ENCODE measurements at regions not wholly inside any gene's neighbourhood (a gene's known extent, or its start where the extent isn't known, plus 50 kb on each side); places are given as distances from the start of the nearest gene placed in this dataset.

DNA sequence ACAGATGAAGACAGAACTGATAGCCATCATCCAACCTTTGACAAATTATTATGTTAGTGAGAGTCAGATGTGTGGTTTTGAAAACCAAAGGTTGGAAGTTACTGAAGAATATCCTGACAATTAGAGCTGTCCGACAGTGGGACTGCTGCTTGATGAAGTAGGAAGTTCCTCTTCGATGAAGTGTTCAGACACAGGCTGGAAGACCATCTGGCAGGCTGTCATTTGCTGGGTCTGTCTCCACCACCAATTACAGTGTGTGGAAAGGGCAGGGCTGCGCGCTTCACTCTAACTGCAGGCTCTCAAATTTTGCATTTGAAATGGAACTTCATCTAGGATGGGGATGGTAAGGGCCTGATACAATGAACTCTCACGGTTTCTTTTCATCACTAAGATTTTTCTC, 313.8 kb downstream of the PIK3C3 start:
- no peak overlapping the region for H3K27ac ChIP-seq (ENCODE audit: low read depth, low read length)
- no peak overlapping the region for H3K9ac ChIP-seq (ENCODE audit: low read depth, low read length)
- H3K9me3 ChIP-seq (ENCODE audit: control insufficient read depth, insufficient read depth, low read length), result no peaks in the 10 kb centered on the region
- H3K36me3 ChIP-seq (ENCODE audit: control insufficient read depth, insufficient read depth, low read length), result no peaks in the 10 kb centered on the region
- H3K4me3 ChIP-seq (ENCODE audit: low read depth, low read length), result no peak overlapping the region
- H3K27me3 ChIP-seq (ENCODE audit: control insufficient read depth, insufficient read depth, low read length), result no peaks in the 10 kb centered on the region
- 0 out of 2 replicates have a peak, but pooled peaks cover 5% of the 10 kb centered on the region for H3K4me1 ChIP-seq (ENCODE audit: control insufficient read depth, insufficient read depth, low read length)

DNA sequence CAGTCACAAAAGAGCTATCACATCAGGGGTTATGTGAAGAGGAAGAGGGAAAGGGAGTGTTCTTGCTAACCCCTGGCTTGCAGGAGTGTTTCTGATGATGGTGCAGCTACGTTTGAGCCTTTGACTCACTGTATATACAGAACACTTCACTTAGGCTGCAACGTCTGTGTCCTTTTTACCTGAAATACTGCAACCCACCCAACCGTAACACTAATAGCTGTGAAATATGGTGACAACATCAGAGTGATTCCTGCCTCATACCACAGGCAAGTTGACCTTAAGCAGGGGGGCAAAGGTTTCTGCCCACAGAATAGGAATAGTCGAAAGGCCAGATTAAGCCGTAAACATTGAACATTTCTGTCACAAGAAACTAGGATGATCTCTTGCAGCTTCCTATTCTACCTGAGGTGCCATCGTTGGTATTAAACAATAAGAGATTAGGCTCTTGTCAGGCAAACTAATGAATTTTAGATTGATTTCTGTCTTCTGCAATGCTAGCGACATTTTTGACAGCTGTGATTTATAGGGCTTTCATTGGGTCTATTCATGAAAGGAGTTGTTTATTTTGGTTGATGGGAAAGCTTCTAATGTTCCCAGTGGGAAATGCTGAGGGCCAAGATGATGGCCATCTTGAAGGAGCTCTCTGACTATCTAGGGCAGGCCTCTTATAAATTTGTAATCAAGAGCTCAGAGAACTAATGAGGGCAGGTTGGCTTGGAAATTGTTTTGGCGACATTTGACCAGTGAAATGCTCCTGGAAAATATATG, 316.8 kb downstream of the PIK3C3 start:
- Histone ChIP-seq H3K27ac (ENCODE audit: low read depth, low read length) (no peak overlapping the region), H3K9me3 (ENCODE audit: control insufficient read depth, insufficient read depth, low read length) (no peaks in the 10 kb centered on the region), H3K36me3 (ENCODE audit: control insufficient read depth, insufficient read depth, low read length) (no peaks in the 10 kb centered on the region), H3K4me3 (ENCODE audit: low read depth, low read length) (no peak overlapping the region), H3K4me1 (ENCODE audit: control insufficient read depth, insufficient read depth, low read length) (peaks cover 18% of the 10 kb centered on the region), H3K9ac (ENCODE audit: low read depth, low read length) (no peak overlapping the region), H3K27me3 (ENCODE audit: control insufficient read depth, insufficient read depth, low read length) (no peaks in the 10 kb centered on the region)

DNA sequence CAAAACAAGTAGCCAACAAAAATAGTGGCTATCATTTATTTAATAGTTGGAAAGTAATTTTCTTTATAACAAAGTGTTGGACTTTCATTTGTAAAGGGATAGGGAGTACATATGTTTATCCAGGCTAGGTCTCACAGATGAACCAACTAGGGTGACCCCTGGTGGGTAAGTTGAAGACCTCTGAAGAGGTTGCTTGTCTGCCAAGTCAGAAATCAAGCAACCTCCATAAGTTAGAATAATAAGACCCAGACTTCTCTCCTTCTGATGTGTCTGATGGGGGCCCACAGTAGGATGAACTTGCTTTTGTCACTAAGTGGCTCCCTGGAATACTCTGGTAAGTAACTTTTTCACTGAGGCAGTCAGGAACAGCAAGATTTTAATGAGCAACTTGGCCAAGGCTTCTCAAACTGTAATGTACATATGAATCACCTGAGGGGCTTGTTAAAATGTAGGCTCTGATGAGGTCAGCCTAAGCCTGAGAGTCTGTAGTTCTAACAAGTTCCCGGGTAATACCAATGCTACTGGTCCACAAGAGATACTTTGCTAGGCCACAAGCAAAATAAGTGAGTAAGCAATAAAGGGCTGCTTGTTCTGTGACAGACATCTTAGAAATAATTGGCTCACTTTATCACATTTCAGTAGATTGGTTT, 319.6 kb downstream of the PIK3C3 start:
- Histone ChIP-seq H3K27ac (ENCODE audit: low read depth, low read length) (peak overlapping the region; percentile 46), H3K9ac (ENCODE audit: low read depth, low read length) (no peak overlapping the region), H3K4me1 (ENCODE audit: control insufficient read depth, insufficient read depth, low read length) (peaks cover 13% of the 10 kb centered on the region), H3K4me3 (ENCODE audit: low read depth, low read length) (no peak overlapping the region), H3K27me3 (ENCODE audit: control insufficient read depth, insufficient read depth, low read length) (no peaks in the 10 kb centered on the region), H3K36me3 (ENCODE audit: control insufficient read depth, insufficient read depth, low read length) (no peaks in the 10 kb centered on the region), H3K9me3 (ENCODE audit: control insufficient read depth, insufficient read depth, low read length) (no peaks in the 10 kb centered on the region)

DNA sequence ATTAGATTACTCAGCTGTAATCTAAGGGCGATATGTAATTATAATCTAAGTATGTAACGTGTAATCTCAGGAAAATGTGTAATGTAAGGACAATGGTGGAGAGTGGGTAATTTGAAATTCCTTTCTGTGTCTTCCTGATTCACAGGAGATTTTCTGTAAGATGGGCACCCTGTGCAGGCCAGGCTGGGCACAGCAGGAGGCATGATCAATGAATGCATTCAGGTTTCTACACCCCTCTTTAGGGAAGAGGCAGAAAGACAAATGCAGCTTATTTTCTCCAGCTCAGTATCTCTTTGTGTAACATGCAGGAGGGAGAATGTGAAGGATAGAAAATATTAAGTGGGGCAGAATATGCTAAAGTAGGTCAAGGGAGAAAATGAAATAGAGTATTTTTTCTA, 320.1 kb downstream of the PIK3C3 start:
- no peaks in the 10 kb centered on the region for H3K9me3 ChIP-seq (ENCODE audit: control insufficient read depth, insufficient read depth, low read length)

DNA sequence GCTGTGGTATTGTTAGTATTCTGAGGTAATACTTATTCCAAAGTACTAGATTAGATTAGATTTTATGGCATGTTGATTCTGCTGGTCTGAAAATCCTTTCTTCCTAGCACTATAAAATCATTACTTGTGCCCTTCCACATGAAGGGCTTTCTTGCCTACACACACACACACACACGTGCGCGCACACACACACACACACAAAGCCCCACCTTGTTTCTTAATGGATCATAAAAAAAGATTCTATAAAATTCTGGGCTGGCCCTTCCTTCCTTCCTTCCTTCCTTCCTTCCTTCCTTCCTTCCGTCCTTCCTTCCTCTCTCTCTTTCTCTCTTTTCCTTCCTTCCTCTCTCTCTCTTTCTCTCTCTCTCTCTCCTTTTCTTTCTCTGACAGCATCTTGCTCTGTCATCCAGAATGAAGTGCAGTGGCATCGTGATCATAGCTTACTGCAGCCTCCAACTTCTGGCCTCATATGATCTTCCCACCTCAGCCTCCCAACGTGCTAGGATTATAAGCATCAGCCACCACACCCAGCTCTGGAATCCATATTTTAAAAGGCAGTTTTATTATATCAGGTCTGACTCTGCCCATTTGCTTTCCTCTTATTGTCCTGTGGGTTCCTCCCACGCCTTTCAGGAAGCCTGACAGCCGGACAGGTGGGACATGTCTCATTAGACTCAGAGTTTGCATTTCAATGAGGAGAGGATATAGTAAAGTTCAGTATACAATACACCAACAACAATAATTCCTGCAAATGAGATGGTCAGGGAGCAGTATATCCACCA, 321.1 kb downstream of the PIK3C3 start:
- no peak overlapping the region for H3K9ac ChIP-seq (ENCODE audit: low read depth, low read length)
- peaks cover 13% of the 10 kb centered on the region for H3K4me1 ChIP-seq (ENCODE audit: control insufficient read depth, insufficient read depth, low read length)
- no peaks in the 10 kb centered on the region for H3K9me3 ChIP-seq (ENCODE audit: control insufficient read depth, insufficient read depth, low read length)
- H3K4me3 ChIP-seq (ENCODE audit: low read depth, low read length), result no peak overlapping the region
- no peaks in the 10 kb centered on the region for H3K36me3 ChIP-seq (ENCODE audit: control insufficient read depth, insufficient read depth, low read length)
- no peak overlapping the region for H3K27ac ChIP-seq (ENCODE audit: low read depth, low read length)
- H3K27me3 ChIP-seq (ENCODE audit: control insufficient read depth, insufficient read depth, low read length), result no peaks in the 10 kb centered on the region

More for the DNA sequence above, 320.1 kb downstream of the PIK3C3 start:
- no peaks in the 10 kb centered on the region for H3K27me3 ChIP-seq (ENCODE audit: control insufficient read depth, insufficient read depth, low read length)
- H3K36me3 ChIP-seq (ENCODE audit: control insufficient read depth, insufficient read depth, low read length), result no peaks in the 10 kb centered on the region
- no peak overlapping the region for H3K9ac ChIP-seq (ENCODE audit: low read depth, low read length)
- peaks cover 13% of the 10 kb centered on the region for H3K4me1 ChIP-seq (ENCODE audit: control insufficient read depth, insufficient read depth, low read length)
- H3K4me3 ChIP-seq (ENCODE audit: low read depth, low read length), result no peak overlapping the region
- H3K27ac ChIP-seq (ENCODE audit: low read depth, low read length), result peak overlapping the region; percentile 46

DNA sequence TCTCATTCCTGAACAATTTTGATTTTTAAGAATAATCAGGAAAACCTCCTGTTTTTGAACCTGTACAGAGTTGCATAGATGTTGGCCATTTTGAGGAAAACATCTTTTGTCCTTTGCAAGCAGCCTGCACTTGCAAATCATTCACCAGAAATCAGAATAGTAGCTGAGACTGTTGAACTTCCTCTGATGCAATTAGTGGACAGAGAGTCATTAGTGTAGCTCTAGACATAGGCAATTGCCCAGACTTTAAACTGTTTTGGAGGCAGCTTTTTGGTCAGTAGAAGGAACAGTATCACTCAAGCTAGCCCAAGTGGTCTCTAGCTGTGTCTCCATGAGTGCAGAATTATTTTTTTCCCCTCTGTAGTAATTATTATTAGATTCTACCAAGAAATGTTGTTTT, 326.1 kb downstream of the PIK3C3 start:
- Histone ChIP-seq H3K36me3 (ENCODE audit: control insufficient read depth, insufficient read depth, low read length) (no peaks in the 10 kb centered on the region), H3K27ac (ENCODE audit: low read depth, low read length) (no peak overlapping the region)

DNA sequence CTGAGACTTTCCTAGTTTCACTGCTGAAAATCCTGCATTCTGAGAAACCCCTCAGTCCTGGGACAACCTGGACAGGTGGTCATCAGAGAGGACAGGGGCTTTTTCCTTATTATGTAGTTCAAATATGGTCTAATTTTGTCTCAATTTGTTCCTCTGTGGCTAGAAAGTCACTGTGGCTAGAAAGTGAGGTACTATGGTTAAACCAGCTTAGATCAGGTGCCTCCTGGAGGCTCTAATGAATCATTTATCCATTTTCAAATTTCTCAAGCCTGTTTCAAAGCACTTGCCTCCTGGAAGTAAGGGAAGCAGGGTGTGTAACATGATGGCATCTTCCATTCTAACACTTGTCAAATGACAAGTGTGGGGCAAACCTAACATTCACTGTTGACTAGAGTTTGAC, 326.8 kb downstream of the PIK3C3 start:
- Histone ChIP-seq H3K9me3 (ENCODE audit: control insufficient read depth, insufficient read depth, low read length) (no peaks in the 10 kb centered on the region), H3K36me3 (ENCODE audit: control insufficient read depth, insufficient read depth, low read length) (no peaks in the 10 kb centered on the region), H3K27me3 (ENCODE audit: control insufficient read depth, insufficient read depth, low read length) (no peaks in the 10 kb centered on the region), H3K4me3 (ENCODE audit: low read depth, low read length) (no peak overlapping the region), H3K27ac (ENCODE audit: low read depth, low read length) (no peak overlapping the region), H3K4me1 (ENCODE audit: control insufficient read depth, insufficient read depth, low read length) (no peaks in the 10 kb centered on the region; the same call in 1 of the 2 replicates), H3K9ac (ENCODE audit: low read depth, low read length) (no peak overlapping the region)

More for the DNA sequence above, 326.1 kb downstream of the PIK3C3 start:
- Histone ChIP-seq H3K9me3 (ENCODE audit: control insufficient read depth, insufficient read depth, low read length) (no peaks in the 10 kb centered on the region), H3K4me1 (ENCODE audit: control insufficient read depth, insufficient read depth, low read length) (no peaks in the 10 kb centered on the region; the same call in 1 of the 2 replicates), H3K27me3 (ENCODE audit: control insufficient read depth, insufficient read depth, low read length) (no peaks in the 10 kb centered on the region), H3K4me3 (ENCODE audit: low read depth, low read length) (no peak overlapping the region), H3K9ac (ENCODE audit: low read depth, low read length) (no peak overlapping the region)

DNA sequence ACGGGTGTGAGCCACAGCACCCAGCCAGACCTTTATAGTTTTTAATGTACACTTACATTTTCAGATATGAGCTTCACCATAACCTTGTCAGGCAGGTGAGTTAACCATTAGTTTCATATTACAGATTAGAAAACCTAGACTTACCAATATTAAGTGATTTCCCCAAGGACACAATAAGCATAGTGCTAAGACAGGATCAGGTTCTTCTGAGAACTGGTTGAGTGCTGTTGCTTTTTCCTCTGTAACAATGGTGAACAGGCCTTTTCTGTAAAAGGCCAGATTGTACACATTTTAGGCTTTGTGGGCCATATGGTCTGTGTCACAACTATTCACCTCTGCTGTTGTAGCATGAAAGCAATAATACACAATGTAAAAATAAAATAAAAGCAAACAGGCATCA, 332.0 kb downstream of the PIK3C3 start:
- Histone ChIP-seq H3K27me3 (ENCODE audit: control insufficient read depth, insufficient read depth, low read length) (no peaks in the 10 kb centered on the region), H3K9me3 (ENCODE audit: control insufficient read depth, insufficient read depth, low read length) (no peaks in the 10 kb centered on the region), H3K9ac (ENCODE audit: low read depth, low read length) (no peak overlapping the region), H3K4me1 (ENCODE audit: control insufficient read depth, insufficient read depth, low read length) (no peaks in the 10 kb centered on the region), H3K4me3 (ENCODE audit: low read depth, low read length) (no peak overlapping the region), H3K27ac (ENCODE audit: low read depth, low read length) (no peak overlapping the region), H3K36me3 (ENCODE audit: control insufficient read depth, insufficient read depth, low read length) (no peaks in the 10 kb centered on the region)

DNA sequence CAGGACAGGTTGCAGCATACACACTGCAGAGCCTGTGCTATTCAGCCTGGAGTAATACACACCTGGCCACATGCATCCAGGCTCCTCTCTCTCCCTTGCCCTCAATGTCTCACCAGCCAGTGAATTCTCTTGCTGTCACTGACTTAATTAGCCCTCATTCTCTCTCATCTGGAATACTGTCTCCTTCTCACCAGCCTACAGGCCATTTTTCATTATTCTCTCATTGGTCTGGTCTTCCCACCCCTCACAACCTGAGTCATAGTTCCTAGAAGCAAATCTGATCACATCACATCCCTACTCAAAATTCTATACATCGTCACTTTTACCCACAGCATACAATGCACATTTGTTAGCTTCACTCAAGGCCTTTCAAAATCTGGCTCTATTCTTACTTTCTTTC, 333.1 kb downstream of the PIK3C3 start:
- H3K9ac ChIP-seq (ENCODE audit: low read depth, low read length), result no peak overlapping the region
- H3K36me3 ChIP-seq (ENCODE audit: control insufficient read depth, insufficient read depth, low read length), result no peaks in the 10 kb centered on the region

DNA sequence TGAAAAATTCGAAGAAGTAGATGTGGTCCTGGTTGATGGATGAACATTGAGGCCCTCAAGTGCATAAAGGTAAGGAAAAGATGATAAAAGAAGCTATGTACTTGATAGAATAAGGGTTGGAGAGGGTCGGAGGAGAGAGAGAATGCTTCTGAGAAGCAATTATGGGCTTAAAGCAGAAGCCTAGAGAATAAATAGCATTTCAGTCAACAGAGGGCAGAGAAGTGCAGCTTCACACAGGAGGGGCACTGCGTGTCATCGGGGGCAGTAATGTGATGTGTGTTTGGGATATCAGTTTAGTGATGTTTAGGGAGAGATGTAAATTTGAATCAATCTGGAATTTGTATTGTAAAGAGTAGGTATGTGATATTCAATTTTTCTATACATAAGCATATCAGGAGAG, 334.5 kb downstream of the PIK3C3 start:
- H3K36me3 ChIP-seq (ENCODE audit: control insufficient read depth, insufficient read depth, low read length), result no peaks in the 10 kb centered on the region
- no peaks in the 10 kb centered on the region for H3K27me3 ChIP-seq (ENCODE audit: control insufficient read depth, insufficient read depth, low read length)
- H3K4me3 ChIP-seq (ENCODE audit: low read depth, low read length), result no peak overlapping the region
- no peaks in the 10 kb centered on the region for H3K9me3 ChIP-seq (ENCODE audit: control insufficient read depth, insufficient read depth, low read length)
- no peak overlapping the region for H3K27ac ChIP-seq (ENCODE audit: low read depth, low read length)
- no peak overlapping the region for H3K9ac ChIP-seq (ENCODE audit: low read depth, low read length)
- no peaks in the 10 kb centered on the region for H3K4me1 ChIP-seq (ENCODE audit: control insufficient read depth, insufficient read depth, low read length)

More for the DNA sequence above, 333.1 kb downstream of the PIK3C3 start:
- H3K27ac ChIP-seq (ENCODE audit: low read depth, low read length), result no peak overlapping the region
- no peaks in the 10 kb centered on the region for H3K27me3 ChIP-seq (ENCODE audit: control insufficient read depth, insufficient read depth, low read length)
- H3K4me1 ChIP-seq (ENCODE audit: control insufficient read depth, insufficient read depth, low read length), result no peaks in the 10 kb centered on the region
- H3K4me3 ChIP-seq (ENCODE audit: low read depth, low read length), result no peak overlapping the region
- H3K9me3 ChIP-seq (ENCODE audit: control insufficient read depth, insufficient read depth, low read length), result no peaks in the 10 kb centered on the region

All from HUES48 (cell line).